RWPE2 (cell line): ENCODE measurements at regions not wholly inside any gene's neighbourhood (a gene's known extent, or its start where the extent isn't known, plus 50 kb on each side); places are given as distances from the start of the nearest gene placed in this dataset.
A peak's percentile ranks its signal among the peaks of the same experiment; 100 is the strongest.

ENCODE experiments used
- ATAC-seq: fragments of 200-7000 bp; cut with Tn5 transposase; 3 replicates; pipeline ENCODE4 v1.9.1; 2021; ENCODE audit warnings: low read depth
- DNase-seq: peaks from one replicate; pipeline ENCODE4 v3.0.0-alpha.2; 2020; ENCODE audit warnings: low spot score
- H3K27ac ChIP-seq: fragments of 450-650 bp; 2 replicates; pipeline ENCODE4 v1.5.1; 2017; ENCODE audit warnings: mild to moderate bottlenecking; ENCODE audit not compliant: poor library complexity, severe bottlenecking
- H3K27me3 ChIP-seq: fragments of 250-450 bp; sonication (Bioruptor Pico); 2 replicates; pipeline ENCODE4 v1.5.1; 2021; ENCODE audit warnings: mild to moderate bottlenecking, moderate library complexity; ENCODE audit not compliant: insufficient read depth, poor library complexity, severe bottlenecking
- H3K36me3 ChIP-seq: fragments of 250-450 bp; sonication (Bioruptor Pico); 2 replicates; pipeline ENCODE4 v1.5.1; 2020; ENCODE audit warnings: low read depth, mild to moderate bottlenecking, moderate library complexity
- H3K4me1 ChIP-seq: fragments of 250-450 bp; sonication (Bioruptor Pico); 2 replicates; pipeline ENCODE4 v1.5.1; 2021; ENCODE audit warnings: mild to moderate bottlenecking, moderate library complexity; ENCODE audit not compliant: insufficient read depth, poor library complexity, severe bottlenecking
- H3K4me3 ChIP-seq: fragments of 250-450 bp; sonication (Bioruptor Pico); 2 replicates; pipeline ENCODE4 v1.5.1; 2021; ENCODE audit warnings: mild to moderate bottlenecking, moderate library complexity; ENCODE audit not compliant: severe bottlenecking
- H3K9me3 ChIP-seq: fragments of 250-450 bp; sonication (Bioruptor Pico); 2 replicates; pipeline ENCODE4 v1.5.1; 2021; ENCODE audit warnings: mild to moderate bottlenecking, moderate library complexity; ENCODE audit not compliant: severe bottlenecking
- CTCF ChIP-seq: fragments of 450-650 bp; IDR thresholded peaks from one replicate; pipeline ENCODE4 v1.5.1; 2017; ENCODE audit warnings: mild to moderate bottlenecking, moderate library complexity; ENCODE audit not compliant: poor library complexity, severe bottlenecking

GRCh38 chr20:40284611-40285010 lies 404.4 kb downstream of the MAFB start:
- DNase-seq (no peak), ATAC-seq (no peak)
- Histone ChIP-seq H3K27ac (no peak overlapping the region), H3K4me3 (no peak overlapping the region), H3K9me3 (no peaks in the 10 kb centered on the region), H3K4me1 (peaks cover 29% of the 10 kb centered on the region), H3K27me3 (no peaks in the 10 kb centered on the region), H3K36me3 (no peaks in the 10 kb centered on the region)
- no peak for TF ChIP-seq CTCF

GRCh38 chr20:40283689-40284088 lies 405.3 kb downstream of the MAFB start:
- Histone ChIP-seq H3K36me3 (no peaks in the 10 kb centered on the region), H3K4me1 (peaks cover 36% of the 10 kb centered on the region), H3K9me3 (no peaks in the 10 kb centered on the region), H3K27me3 (no peaks in the 10 kb centered on the region), H3K4me3 (no peak overlapping the region), H3K27ac (no peak overlapping the region)
- ATAC-seq (peak; percentile 54), DNase-seq (no peak)
- TF ChIP-seq CTCF, result no peak

GRCh38 chr20:40282941-40283340 lies 406.1 kb downstream of the MAFB start:
- TF ChIP-seq CTCF, result no peak
- no peak for DNase-seq
- Histone ChIP-seq H3K9me3 (no peaks in the 10 kb centered on the region), H3K27ac (no peak overlapping the region), H3K4me1 (peaks cover 36% of the 10 kb centered on the region), H3K36me3 (no peaks in the 10 kb centered on the region), H3K4me3 (no peak overlapping the region), H3K27me3 (no peaks in the 10 kb centered on the region)
- no peak for ATAC-seq

- no peaks in the 10 kb centered on the region for H3K36me3 ChIP-seq
- H3K27ac ChIP-seq, result no peak overlapping the region
- H3K27me3 ChIP-seq, result no peaks in the 10 kb centered on the region
- ATAC-seq (no peak), DNase-seq (no peak)
- no peaks in the 10 kb centered on the region for H3K9me3 ChIP-seq
- TF ChIP-seq CTCF, result no peak
- no peak overlapping the region for H3K4me3 ChIP-seq
- H3K4me1 ChIP-seq, result peaks cover 34% of the 10 kb centered on the region
Observed at GRCh38 chr20:40282541-40282940, 406.5 kb downstream of the MAFB start.

- Histone ChIP-seq H3K27me3 (no peaks in the 10 kb centered on the region), H3K4me3 (no peak overlapping the region), H3K36me3 (no peaks in the 10 kb centered on the region), H3K27ac (no peak overlapping the region), H3K9me3 (no peaks in the 10 kb centered on the region), H3K4me1 (peaks cover 24% of the 10 kb centered on the region)
- DNase-seq (no peak), ATAC-seq (no peak)
- no peak for TF ChIP-seq CTCF
Observed at GRCh38 chr20:40280616-40281015, 408.4 kb downstream of the MAFB start.
